Activated T-helper 2 cell treated with anti-CD3 and anti-CD28 coated beads, Interferon-gamma antibody, Interleukin-2, Interleukin-4, amounts not matched to agents 10 μg/mL and 5 μg/mL and 100 μg/mL, durations not matched to agents 14 hours and 24 hours and 36 hours (primary cell): ENCODE measurements at regions not wholly inside any gene's neighbourhood (a gene's known extent, or its start where the extent isn't known, plus 50 kb on each side); places are given as distances from the start of the nearest gene placed in this dataset.

Source experiments
- DNase-seq: peaks from one replicate; pipeline ENCODE4 v3.0.0; 2021; ENCODE audit warnings: low spot score
- H3K27ac Mint-ChIP-seq: one replicate; pipeline ENCODE4 v1.8.0; 2021; ENCODE audit warnings: mixed read lengths
- H3K27me3 Mint-ChIP-seq: one replicate; pipeline ENCODE4 v1.8.0; 2021; ENCODE audit warnings: low read depth, mixed read lengths
- H3K36me3 Mint-ChIP-seq: one replicate; pipeline ENCODE4 v1.8.0; 2021; ENCODE audit warnings: low read depth, mixed read lengths
- H3K4me1 Mint-ChIP-seq: one replicate; pipeline ENCODE4 v1.8.0; 2021; ENCODE audit warnings: low read depth, mixed read lengths
- H3K4me3 Mint-ChIP-seq: one replicate; pipeline ENCODE4 v1.8.0; 2021; ENCODE audit warnings: low read depth, mild to moderate bottlenecking, moderate library complexity, mixed read lengths
- H3K9me3 Mint-ChIP-seq: one replicate; pipeline ENCODE4 v1.8.0; 2021; ENCODE audit warnings: mixed read lengths
- intact Hi-C: fragments of 100-400 bp; cut with micrococcal nuclease; formaldehyde crosslinking; loops from one replicate; pipeline ENCODE4 v1.15.1; 2023

DNA sequence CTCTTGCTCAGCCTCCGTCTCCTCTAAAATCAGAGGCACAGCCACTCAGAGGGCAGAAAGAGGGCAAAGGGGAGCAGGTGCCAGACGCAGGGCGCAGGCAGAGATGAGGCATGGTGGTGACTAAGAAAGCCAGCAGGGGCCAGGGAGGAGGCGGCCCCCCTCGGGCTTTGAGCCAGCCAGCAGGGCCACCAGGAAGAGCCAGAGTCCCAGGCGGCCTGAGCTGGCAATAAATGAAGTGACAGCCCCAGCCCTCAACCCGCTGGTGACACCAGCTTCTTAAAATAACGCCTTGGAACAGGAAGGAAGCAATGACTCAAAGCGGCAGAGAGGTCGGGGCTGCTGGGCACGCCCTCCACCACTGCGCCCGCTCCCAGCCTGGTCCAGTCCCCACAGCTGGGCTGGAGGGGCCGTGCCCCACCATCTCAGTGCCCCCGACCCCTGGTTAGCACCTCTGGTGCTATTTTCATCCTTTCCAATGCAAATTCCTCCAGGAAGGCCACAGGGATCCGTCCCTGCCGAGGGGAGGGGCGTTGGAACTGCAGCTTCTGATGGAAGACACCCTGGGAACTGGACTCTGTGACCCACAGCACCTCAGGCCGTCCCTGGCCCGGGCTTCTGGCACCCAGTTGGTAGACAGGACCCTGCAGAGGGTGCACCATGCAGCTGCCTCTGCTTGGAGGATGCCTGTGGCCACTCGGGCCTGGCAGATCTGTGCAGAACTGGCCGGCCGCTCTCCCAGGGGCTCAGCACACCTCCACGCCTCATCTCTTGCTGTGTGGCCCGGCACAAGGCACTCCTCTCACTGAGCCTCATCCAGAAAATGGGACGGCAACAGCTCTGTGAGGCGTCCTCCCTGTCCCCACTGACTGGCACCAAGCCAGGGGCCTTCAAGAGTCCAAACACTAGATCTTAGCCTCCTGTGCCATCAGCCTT, 113.7 kb downstream of the NCOR2 start:
- DNase-seq: peak; percentile 76
- Mint-ChIP-seq H3K27me3 (no peaks in the 10 kb centered on the region), H3K4me3 (peak overlapping the region; percentile 51), H3K9me3 (no peaks in the 10 kb centered on the region), H3K4me1 (peaks cover 35% of the 10 kb centered on the region), H3K36me3 (peaks cover 38% of the 10 kb centered on the region), H3K27ac (peak overlapping the region; percentile 67)
- intact Hi-C loops: loop anchor here (1.0 to 10.0 kb wide), 4 partner anchors 13 to 260 kb away; partner anchors contain the start of gene NCOR2

DNA sequence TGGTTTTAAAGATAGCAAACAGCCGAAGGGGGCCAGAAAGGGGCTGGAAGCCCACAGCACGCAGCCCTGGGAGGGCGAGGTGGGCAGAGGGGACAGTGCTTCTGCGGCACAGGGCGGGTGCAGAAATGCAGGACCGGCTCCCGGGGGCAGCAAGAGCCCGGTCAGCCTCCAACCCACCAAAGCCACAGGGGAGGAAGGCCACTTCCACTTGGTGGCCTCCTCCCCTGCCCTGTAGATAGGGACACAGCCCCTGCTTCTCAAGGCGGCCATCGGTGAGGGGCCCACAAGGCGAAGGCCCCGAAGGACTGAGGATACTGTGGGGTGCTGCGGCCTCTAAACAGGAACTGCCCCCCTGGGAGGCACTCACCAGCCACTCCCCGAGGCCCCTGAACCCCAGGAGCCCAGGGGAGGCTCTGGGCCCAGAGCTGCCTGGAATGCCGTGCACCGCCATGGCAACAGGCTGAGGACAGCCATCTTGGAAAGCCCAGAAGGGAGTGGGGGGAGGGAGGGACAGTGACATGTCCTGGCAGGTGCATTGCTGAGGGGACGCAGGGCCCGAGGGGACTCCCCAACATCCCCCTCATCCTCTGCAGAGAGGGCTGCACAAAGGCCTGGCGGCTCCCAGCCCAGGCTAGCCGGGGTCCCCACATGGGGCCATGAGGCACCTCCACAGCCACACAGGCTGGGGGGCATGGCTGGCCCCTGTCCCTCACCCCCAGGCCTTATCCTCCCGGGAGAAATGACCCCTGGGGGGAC, 114.7 kb downstream of the NCOR2 start:
- DNase-seq: no peak
- Mint-ChIP-seq H3K36me3 (peaks cover 35% of the 10 kb centered on the region), H3K4me1 (peaks cover 26% of the 10 kb centered on the region), H3K27ac (no peak overlapping the region), H3K4me3 (no peak overlapping the region), H3K27me3 (no peaks in the 10 kb centered on the region), H3K9me3 (no peaks in the 10 kb centered on the region)
- intact Hi-C loops: loop anchor here (1.0 to 10.0 kb wide), 4 partner anchors 14 to 261 kb away; partner anchors contain the start of gene NCOR2

DNA sequence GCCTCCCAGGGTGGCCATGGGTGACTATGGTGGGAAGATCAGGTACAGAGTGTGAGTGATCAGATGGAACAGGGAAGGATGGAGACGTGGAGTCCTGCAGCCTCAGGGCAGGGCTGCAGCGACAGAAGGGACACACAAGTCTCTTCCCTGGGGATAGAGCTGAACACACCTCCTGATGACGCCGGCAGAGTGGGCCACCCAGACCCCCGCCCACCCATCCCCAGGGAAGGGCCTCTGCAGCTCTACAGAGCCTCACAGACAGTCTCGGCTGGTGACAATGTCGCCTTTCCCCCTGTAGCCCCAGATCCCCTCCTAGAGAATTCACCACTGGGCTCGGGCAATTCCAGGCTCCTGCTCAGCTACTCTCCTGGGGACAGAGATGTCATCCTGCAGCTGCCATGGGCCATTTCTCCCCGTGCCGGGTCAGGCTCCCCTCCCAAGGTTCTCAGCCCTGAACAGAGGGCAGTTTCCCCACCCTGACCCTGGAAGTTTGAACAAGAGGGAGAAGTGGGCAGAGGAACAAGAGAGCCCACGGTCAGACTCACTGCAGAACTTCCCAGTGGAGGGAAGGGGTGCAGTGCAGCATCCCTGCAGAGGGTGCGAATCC, 115.7 kb downstream of the NCOR2 start:
- intact Hi-C loops: loop anchor here (2.0 to 10.0 kb wide), 2 partner anchors 57 to 115 kb away; partner anchors contain the start of gene NCOR2
- no peaks in the 10 kb centered on the region for H3K9me3 Mint-ChIP-seq
- no peak overlapping the region for H3K4me3 Mint-ChIP-seq
- peak overlapping the region; percentile 28 for H3K27ac Mint-ChIP-seq
- H3K4me1 Mint-ChIP-seq: peaks cover 26% of the 10 kb centered on the region
- no peak for DNase-seq
- no peaks in the 10 kb centered on the region for H3K27me3 Mint-ChIP-seq
- peaks cover 39% of the 10 kb centered on the region for H3K36me3 Mint-ChIP-seq

DNA sequence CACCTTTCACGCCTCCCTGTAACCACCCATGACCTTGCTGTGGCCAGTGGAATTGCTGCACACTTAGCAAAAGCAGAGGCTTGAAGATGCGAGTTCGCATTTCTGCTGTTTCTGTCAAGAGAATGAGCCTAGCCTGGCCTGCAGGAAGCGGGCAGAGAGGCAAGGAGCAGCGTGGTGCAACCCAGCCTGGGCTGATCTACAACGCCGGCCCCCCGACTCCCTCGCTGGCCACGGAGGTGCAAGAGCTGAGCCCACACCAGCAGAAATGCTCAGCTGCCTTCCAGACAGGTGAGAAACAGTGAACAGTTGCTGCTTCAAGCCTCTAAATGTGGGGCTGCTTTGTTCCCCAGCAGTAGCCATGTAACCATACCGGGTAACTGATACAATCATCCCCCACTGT, 116.4 kb downstream of the NCOR2 start:
- Mint-ChIP-seq H3K27me3 (no peaks in the 10 kb centered on the region), H3K4me3 (no peak overlapping the region), H3K4me1 (peaks cover 22% of the 10 kb centered on the region), H3K9me3 (no peaks in the 10 kb centered on the region), H3K27ac (no peak overlapping the region), H3K36me3 (peaks cover 34% of the 10 kb centered on the region)
- no peak for DNase-seq
- intact Hi-C loops: loop anchor here (10.0 kb wide), 1 partner anchor 56 kb away; no protein-coding TSS in a partner anchor

DNA sequence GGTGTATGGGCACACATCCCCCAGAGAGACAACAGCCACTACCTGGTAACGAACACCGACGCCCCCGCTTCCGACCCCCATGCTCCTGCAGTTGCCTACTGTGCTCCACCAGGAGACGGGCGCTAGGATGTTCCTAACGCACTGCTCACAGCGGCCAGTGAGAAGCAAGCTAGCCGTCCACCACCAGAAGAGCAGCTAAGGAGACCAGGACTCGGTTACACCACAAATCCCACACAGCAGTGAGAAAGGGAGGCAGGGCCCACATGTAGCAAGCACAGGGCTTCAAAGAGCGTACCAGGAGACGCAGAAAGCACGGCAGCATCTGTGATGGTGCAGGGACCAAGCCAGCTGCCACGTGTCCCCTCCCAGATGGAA, 117.0 kb downstream of the NCOR2 start:
- H3K36me3 Mint-ChIP-seq: peaks cover 29% of the 10 kb centered on the region
- no peaks in the 10 kb centered on the region for H3K9me3 Mint-ChIP-seq
- intact Hi-C loops: loop anchor here (10.0 kb wide), 1 partner anchor 56 kb away; no protein-coding TSS in a partner anchor
- H3K4me3 Mint-ChIP-seq: no peak overlapping the region
- DNase-seq: no peak
- H3K27me3 Mint-ChIP-seq: no peaks in the 10 kb centered on the region
- peaks cover 21% of the 10 kb centered on the region for H3K4me1 Mint-ChIP-seq
- H3K27ac Mint-ChIP-seq: no peak overlapping the region

DNA sequence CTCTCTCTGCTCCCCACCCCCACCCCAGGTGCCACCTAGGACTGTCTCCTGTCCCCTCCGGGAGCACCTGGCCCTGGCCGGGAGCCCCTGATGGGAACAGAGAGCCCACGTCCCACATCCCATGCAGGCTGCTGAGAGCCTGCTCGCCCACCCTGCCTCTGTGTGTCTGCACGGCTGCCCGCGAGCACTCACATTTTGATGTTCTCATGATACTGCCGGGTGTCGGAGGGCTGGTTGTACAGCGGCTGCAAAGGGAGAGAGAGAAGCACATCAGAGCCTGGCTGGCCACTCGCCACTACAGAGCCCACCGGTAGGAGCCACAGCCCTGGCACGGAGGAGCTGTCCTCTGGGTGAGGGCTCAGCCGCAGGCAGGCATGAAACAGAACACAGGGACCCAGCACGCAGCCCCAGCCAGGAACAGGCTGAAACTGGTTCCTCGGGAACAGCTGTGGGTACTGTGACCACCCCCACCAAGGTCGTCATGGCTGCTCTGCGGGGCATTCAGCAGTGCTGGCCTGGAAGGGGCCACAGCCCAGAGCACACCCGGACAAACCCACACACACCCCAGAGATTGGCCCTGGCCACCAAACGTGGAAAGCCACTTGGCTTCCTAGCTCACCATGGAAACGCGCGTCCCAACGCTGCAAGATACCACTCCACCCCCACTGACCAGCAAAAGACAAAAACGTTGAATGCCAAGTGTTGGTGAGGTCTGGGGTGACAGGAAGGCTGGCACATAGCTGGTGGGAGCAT, 117.6 kb downstream of the NCOR2 start:
- Mint-ChIP-seq H3K4me1 (peaks cover 17% of the 10 kb centered on the region), H3K27ac (no peak overlapping the region), H3K9me3 (no peaks in the 10 kb centered on the region), H3K36me3 (peaks cover 26% of the 10 kb centered on the region), H3K27me3 (no peaks in the 10 kb centered on the region), H3K4me3 (no peak overlapping the region)
- no peak for DNase-seq
- intact Hi-C loops: loop anchor here (10.0 kb wide), 1 partner anchor 55 kb away; no protein-coding TSS in a partner anchor

DNA sequence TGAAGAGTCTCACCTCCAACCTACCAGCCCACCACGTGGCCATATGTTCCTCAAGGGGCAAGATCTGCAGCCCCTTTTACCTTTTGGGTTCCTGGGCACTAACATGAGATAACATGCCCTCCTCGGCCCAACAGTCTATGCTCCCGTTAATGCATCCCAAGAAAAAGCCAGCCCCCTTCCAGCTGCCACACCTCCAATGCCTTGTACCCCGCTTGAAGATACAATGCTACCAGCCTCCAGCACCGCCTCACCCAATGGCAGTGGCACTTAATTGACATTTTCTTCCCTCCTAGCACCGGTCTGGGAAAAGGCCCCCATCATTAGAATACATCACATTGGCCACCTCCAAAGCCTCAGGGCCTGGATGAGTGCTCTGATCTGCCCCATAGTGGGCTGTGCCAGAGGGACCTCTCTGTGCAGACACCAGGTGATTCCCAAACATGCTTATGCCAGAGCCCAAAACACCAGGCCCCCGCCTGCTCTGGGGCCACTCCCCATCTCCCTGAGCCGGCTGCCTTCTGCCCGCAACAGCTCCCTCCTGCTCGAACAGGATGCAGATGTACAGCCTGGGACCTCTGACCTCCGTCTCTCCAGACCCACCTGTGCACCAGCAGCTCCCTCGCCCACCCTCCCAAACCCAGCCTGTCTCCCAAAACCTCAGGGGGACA, 118.3 kb downstream of the NCOR2 start:
- Mint-ChIP-seq H3K4me1 (peaks cover 10% of the 10 kb centered on the region), H3K4me3 (no peak overlapping the region), H3K27ac (no peak overlapping the region), H3K9me3 (no peaks in the 10 kb centered on the region), H3K36me3 (peaks cover 23% of the 10 kb centered on the region), H3K27me3 (no peaks in the 10 kb centered on the region)
- intact Hi-C loops: no loop called here
- no peak for DNase-seq

DNA sequence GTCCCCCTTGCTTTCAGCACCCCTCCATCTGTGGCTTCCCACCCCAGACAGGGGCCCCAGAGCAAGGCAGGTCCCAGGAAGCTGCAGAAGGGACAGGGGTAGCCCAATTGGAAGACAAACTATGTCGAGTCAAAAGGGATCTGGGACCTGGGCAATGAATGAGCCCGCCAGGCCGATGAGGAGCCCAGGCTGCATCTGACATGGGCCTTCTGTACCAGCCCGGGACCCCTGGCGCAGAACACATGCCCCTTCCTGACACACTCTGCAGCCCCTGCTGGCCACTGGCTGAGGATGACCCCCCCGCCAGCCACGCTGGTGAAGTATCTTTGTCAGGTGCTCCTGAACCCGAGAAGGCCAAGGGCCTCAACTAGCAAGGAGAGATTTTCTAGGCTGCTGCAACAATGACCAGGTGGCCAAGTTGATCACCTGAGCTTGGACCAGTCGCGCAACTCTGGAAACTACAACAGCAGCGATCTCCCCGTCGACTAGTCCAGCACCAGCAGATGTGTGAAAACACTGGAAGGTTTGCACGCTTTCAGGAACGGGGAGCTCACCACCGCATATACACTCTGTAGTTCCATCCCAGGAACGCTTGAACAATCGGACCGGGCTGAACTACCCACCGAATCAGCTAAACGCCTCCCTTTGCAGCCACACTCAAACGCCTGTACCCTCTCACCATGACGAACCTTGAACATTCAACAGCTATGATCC, 119.0 kb downstream of the NCOR2 start:
- no peak for DNase-seq
- H3K36me3 Mint-ChIP-seq: peaks cover 26% of the 10 kb centered on the region
- intact Hi-C loops: no loop called here
- no peak overlapping the region for H3K4me3 Mint-ChIP-seq
- no peaks in the 10 kb centered on the region for H3K9me3 Mint-ChIP-seq
- H3K27ac Mint-ChIP-seq: no peak overlapping the region
- no peaks in the 10 kb centered on the region for H3K27me3 Mint-ChIP-seq
- peaks cover 4% of the 10 kb centered on the region for H3K4me1 Mint-ChIP-seq

DNA sequence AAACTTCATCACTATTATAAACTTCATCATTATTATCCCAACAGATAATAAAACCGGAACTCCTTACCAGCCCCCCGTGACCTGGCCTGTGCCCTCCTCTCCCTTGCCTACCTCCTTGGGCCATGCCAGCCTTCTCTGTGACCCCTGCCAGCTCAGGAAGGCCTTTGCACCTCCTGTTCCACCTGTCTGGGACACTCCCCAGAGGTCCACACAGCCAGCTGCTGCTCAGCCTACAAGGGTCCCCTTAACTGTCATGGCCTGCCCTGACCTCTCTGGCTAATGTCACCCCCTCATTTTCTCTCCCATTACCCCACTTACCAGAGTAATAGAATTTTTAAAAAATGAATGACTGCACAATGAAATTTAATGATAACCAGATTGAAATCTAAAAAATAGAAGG, 121.0 kb downstream of the NCOR2 start:
- no peaks in the 10 kb centered on the region for H3K27me3 Mint-ChIP-seq
- DNase-seq: no peak
- peaks cover 2% of the 10 kb centered on the region for H3K4me1 Mint-ChIP-seq
- H3K27ac Mint-ChIP-seq: no peak overlapping the region
- H3K9me3 Mint-ChIP-seq: no peaks in the 10 kb centered on the region
- peaks cover 36% of the 10 kb centered on the region for H3K36me3 Mint-ChIP-seq
- intact Hi-C loops: no loop called here
- H3K4me3 Mint-ChIP-seq: no peak overlapping the region

DNA sequence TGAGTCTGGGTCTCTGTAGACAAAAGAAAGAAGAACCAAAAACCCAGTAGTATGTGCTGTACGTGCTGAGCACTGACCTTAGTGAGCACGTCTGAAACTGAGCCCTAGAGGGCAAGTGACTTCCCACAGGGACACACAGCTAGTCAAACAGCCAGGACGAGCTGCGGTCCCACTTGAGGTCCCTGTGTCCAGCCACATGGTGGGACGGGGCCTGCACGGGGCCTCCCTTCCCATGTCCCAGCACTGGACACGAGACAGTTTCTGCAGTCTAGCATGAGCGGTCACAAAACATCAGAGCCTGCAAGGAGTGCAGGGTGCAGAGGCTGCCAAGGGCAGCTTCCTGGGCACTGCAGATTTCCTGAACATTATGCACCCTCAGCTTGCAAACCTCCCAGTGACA, 121.6 kb downstream of the NCOR2 start:
- Mint-ChIP-seq H3K27me3 (no peaks in the 10 kb centered on the region), H3K9me3 (no peaks in the 10 kb centered on the region), H3K36me3 (peaks cover 39% of the 10 kb centered on the region), H3K4me3 (no peak overlapping the region), H3K27ac (no peak overlapping the region), H3K4me1 (no peaks in the 10 kb centered on the region)
- no peak for DNase-seq
- intact Hi-C loops: no loop called here

DNA sequence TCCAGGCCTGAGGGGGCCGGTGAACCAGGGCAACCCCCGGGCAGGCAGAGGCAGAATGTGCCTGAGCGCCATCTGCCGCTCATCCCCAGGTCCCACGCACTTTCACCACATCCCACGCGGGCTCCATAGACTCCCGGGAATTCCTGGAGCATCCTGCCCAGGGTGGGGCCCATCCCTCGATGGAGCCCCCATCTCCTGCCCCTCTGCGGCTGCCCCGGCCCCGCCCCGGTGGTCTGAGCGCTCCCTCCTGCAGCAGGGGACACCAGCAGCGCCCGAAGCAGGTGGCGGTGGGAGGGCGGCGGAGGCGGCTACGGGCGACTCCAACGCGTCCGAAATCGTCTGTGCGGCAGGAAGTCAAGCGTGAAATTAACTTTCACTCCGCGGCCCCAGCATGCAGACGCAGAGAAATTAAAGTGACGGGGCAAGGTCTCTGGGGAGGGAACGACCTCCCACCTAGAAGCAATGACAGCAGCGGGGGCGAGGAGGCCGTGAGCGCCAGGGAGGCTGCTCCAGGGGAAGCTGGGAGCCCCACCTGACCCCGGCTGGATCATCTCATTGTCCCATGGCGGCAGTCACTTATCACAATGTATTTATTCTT, 122.2 kb downstream of the NCOR2 start:
- Mint-ChIP-seq H3K27ac (no peak overlapping the region), H3K4me3 (no peak overlapping the region)

More for the DNA sequence above, 122.2 kb downstream of the NCOR2 start:
- H3K27me3 Mint-ChIP-seq: no peaks in the 10 kb centered on the region
- no peaks in the 10 kb centered on the region for H3K9me3 Mint-ChIP-seq
- no peak for DNase-seq
- H3K36me3 Mint-ChIP-seq: peaks cover 35% of the 10 kb centered on the region
- no peaks in the 10 kb centered on the region for H3K4me1 Mint-ChIP-seq
- intact Hi-C loops: no loop called here
